MV-4-11 (cell line): ENCODE measurements at regions not wholly inside any gene's neighbourhood (a gene's known extent, or its start where the extent isn't known, plus 50 kb on each side); places are given as distances from the start of the nearest gene placed in this dataset.
"Not testable (repeated sequence)": the region's sequence is repeated elsewhere in the genome, so short reads cannot be mapped to it uniquely, and the experiment has no call there.

ENCODE experiments used
- DNase-seq: peaks from one replicate; lab custom pipeline; 2025; lab: John Stamatoyannopoulos, UW

GRCh38 chr10:125605167-125605566 lies 77.8 kb downstream of the TEX36 start:
- peak; percentile 47 for DNase-seq

GRCh38 chr10:125602825-125603224 lies 80.1 kb downstream of the TEX36 start:
- no peak for DNase-seq

- DNase-seq, result no peak
These were observed 83.8 kb downstream of the TEX36 start for GRCh38 chr10:125599194-125599593.

- no peak for DNase-seq
These were observed 87.1 kb downstream of the TEX36 start for GRCh38 chr10:125595911-125596310.

- no peak for DNase-seq
These were observed 89.3 kb downstream of the TEX36 start for GRCh38 chr10:125593644-125594043.

GRCh38 chr10:125592897-125593296 lies 90.1 kb downstream of the TEX36 start:
- peak; percentile 4 for DNase-seq

GRCh38 chr10:125591886-125592285 lies 91.1 kb downstream of the TEX36 start:
- DNase-seq, result no peak

GRCh38 chr10:125588738-125589137 lies 94.2 kb downstream of the TEX36 start:
- DNase-seq, result not testable (repeated sequence)

GRCh38 chr10:125584954-125585353 lies 98.0 kb downstream of the TEX36 start:
- DNase-seq, result no peak

- no peak for DNase-seq
These were observed 104.2 kb downstream of the TEX36 start for GRCh38 chr10:125578658-125579315.

GRCh38 chr10:125575843-125576242 lies 107.1 kb downstream of the TEX36 start:
- no peak for DNase-seq

GRCh38 chr10:125568156-125568555 lies 114.8 kb downstream of the TEX36 start:
- no peak for DNase-seq

- DNase-seq, result no peak
These were observed 115.4 kb downstream of the TEX36 start for GRCh38 chr10:125567529-125567928.

- DNase-seq, result no peak
These were observed 117.9 kb downstream of the TEX36 start for GRCh38 chr10:125565046-125565445.

GRCh38 chr10:125564570-125564969 lies 118.4 kb downstream of the TEX36 start:
- DNase-seq, result no peak

GRCh38 chr10:125562737-125563136 lies 120.2 kb downstream of the TEX36 start:
- DNase-seq, result no peak

- no peak for DNase-seq
These were observed 122.0 kb downstream of the TEX36 start for GRCh38 chr10:125560947-125561346.

GRCh38 chr10:125559210-125559609 lies 123.8 kb downstream of the TEX36 start:
- DNase-seq, result no peak

- no peak for DNase-seq
These were observed 125.0 kb downstream of the TEX36 start for GRCh38 chr10:125557801-125558505.

GRCh38 chr10:125557311-125557710 lies 125.7 kb downstream of the TEX36 start:
- DNase-seq, result no peak

- DNase-seq, result no peak
These were observed 126.1 kb downstream of the TEX36 start for GRCh38 chr10:125556882-125557281.

GRCh38 chr10:125555743-125556142 lies 127.2 kb downstream of the TEX36 start:
- DNase-seq, result no peak

GRCh38 chr10:125555267-125555666 lies 127.7 kb downstream of the TEX36 start:
- DNase-seq, result no peak

- DNase-seq, result no peak
These were observed 128.2 kb downstream of the TEX36 start for GRCh38 chr10:125554753-125555152.
